Esophagus muscularis mucosa (tissue), 3 donors: ENCODE measurements at regions not wholly inside any gene's neighbourhood (a gene's known extent, or its start where the extent isn't known, plus 50 kb on each side); places are given as distances from the start of the nearest gene placed in this dataset.

Experiments
- POLR2A ChIP-seq: fragments of 450-650 bp; IDR thresholded peaks from one replicate; pipeline ENCODE4 v1.6.1; 2017; ENCODE audit warnings: antibody characterized with exemption, moderate library complexity, mild to moderate bottlenecking, low read depth
- POLR2AphosphoS5 ChIP-seq, 2 donors: sonication (generic); formaldehyde crosslinking; IDR thresholded peaks; one replicate each; pipeline ENCODE4 v1.6.1; 2017; ENCODE audit warnings: antibody characterized with exemption in 2 of 2
- TF ChIP-seq, protein P1 (sequence below), 3 experiments: fragments of 200-600 bp in 2 of 3; fragments of 450-650 bp in 1 of 3; sonication (generic) in 2 of 3; IDR thresholded peaks; one replicate each; pipeline ENCODE4 v1.5.1; 2017 to 2019; ENCODE audit warnings: antibody characterized with exemption in 3 of 3, mild to moderate bottlenecking in 2 of 3, moderate library complexity in 1 of 3

DNA sequence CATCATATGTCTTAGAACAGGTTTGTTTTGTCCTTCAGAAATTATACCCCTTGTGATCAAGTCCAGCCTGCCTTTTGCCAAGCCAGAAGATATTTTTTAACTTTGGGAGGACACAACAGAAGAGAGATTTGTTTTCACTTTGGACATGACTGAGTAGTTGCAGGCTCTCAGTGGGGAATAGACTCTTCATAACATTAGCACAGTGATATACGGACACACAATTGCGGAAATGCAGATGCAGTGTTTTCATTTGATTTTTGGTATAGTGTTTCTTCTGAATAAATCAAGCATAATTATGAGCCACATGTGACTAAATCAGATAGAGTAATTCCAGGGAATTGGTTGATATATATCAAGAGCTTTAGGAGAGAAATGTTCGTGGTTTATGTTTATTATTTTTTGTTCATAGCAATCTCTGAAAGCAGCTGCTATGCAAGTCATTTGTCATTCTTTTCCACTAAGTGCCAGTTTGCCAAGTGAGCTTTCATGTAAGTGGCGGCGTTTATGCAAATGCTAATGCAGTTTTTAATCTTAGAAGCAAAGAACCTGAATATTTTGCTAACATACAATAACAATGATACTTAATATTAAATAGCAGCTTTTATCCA lies 69.6 kb upstream of the HDAC9 start:
- TF ChIP-seq, protein P1, sequence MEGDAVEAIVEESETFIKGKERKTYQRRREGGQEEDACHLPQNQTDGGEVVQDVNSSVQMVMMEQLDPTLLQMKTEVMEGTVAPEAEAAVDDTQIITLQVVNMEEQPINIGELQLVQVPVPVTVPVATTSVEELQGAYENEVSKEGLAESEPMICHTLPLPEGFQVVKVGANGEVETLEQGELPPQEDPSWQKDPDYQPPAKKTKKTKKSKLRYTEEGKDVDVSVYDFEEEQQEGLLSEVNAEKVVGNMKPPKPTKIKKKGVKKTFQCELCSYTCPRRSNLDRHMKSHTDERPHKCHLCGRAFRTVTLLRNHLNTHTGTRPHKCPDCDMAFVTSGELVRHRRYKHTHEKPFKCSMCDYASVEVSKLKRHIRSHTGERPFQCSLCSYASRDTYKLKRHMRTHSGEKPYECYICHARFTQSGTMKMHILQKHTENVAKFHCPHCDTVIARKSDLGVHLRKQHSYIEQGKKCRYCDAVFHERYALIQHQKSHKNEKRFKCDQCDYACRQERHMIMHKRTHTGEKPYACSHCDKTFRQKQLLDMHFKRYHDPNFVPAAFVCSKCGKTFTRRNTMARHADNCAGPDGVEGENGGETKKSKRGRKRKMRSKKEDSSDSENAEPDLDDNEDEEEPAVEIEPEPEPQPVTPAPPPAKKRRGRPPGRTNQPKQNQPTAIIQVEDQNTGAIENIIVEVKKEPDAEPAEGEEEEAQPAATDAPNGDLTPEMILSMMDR (IDR thresholded peaks at IDR 0.05): no peak
- TF ChIP-seq POLR2AphosphoS5 (IDR thresholded peaks at IDR 0.05) (no peak), POLR2A (no peak)
